ENCODE measurements at regions not wholly inside any gene's neighbourhood (a gene's known extent, or its start where the extent isn't known, plus 50 kb on each side); places are given as distances from the start of the nearest gene placed in this dataset.

DNA sequence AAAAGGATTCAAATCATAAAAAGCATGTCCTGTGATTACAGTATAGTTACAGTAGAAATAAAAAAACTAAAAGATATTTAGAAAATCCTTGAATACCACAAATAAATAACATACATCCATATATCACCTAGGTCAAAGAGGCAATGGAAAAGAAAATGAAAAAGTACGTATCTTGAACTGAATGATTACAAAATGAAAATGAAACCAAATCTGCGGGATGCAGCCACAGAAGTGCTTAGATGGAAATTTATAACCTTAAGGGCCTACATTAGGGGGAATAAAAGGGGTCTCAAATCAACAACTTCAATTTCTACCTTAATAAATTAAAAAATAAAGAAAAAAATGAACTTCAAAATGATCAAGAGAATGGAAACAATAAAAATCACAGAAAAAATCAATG is 879.0 kb upstream of the CELF2 start:
- TF ChIP-seq POLR2AphosphoS5 (IDR thresholded peaks at IDR 0.05; ENCODE audit: low read depth, low read length) (no peak), MAX (IDR thresholded peaks at IDR 0.05) (no peak), EZH2 (IDR thresholded peaks at IDR 0.05) (no peak), YY1 (IDR thresholded peaks at IDR 0.05; ENCODE audit: extremely low read depth, insufficient replicate concordance, low read depth, low read length) (no peak), RAD21 (IDR thresholded peaks at IDR 0.05; ENCODE audit: low read depth) (no peak)
- TF ChIP-seq, protein P1, sequence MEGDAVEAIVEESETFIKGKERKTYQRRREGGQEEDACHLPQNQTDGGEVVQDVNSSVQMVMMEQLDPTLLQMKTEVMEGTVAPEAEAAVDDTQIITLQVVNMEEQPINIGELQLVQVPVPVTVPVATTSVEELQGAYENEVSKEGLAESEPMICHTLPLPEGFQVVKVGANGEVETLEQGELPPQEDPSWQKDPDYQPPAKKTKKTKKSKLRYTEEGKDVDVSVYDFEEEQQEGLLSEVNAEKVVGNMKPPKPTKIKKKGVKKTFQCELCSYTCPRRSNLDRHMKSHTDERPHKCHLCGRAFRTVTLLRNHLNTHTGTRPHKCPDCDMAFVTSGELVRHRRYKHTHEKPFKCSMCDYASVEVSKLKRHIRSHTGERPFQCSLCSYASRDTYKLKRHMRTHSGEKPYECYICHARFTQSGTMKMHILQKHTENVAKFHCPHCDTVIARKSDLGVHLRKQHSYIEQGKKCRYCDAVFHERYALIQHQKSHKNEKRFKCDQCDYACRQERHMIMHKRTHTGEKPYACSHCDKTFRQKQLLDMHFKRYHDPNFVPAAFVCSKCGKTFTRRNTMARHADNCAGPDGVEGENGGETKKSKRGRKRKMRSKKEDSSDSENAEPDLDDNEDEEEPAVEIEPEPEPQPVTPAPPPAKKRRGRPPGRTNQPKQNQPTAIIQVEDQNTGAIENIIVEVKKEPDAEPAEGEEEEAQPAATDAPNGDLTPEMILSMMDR (IDR thresholded peaks at IDR 0.05 in 2 of 3, conservative IDR thresholded peaks at IDR 0.05 in 1 of 3; ENCODE audit: borderline replicate concordance in 1 of 3, insufficient read depth in 1 of 3, low read depth in 2 of 3, low read length in 2 of 3): no peak

Measured in HCT116 (cell line).